Loucy (cell line): ENCODE measurements at regions not wholly inside any gene's neighbourhood (a gene's known extent, or its start where the extent isn't known, plus 50 kb on each side); places are given as distances from the start of the nearest gene placed in this dataset.

ENCODE experiments used
- CTCF ChIP-seq: fragments of 200-600 bp; sonication (generic); conservative IDR thresholded peaks from 2 replicates; pipeline ENCODE4 v1.5.1; 2014; ENCODE audit warnings: mild to moderate bottlenecking, antibody characterized with exemption, low read length
- EZH2phosphoT487 ChIP-seq: fragments of 200-600 bp; IDR thresholded peaks from 2 replicates; pipeline ENCODE4 v1.6.1; 2018; ENCODE audit warnings: antibody characterized with exemption, mild to moderate bottlenecking, moderate library complexity, borderline replicate concordance

- TF ChIP-seq CTCF (no peak), EZH2phosphoT487 (no peak)
These were observed 163.2 kb upstream of the S1PR3 start for GRCh38 chr9:88828018-88828417.
